ENCODE measurements at regions not wholly inside any gene's neighbourhood (a gene's known extent, or its start where the extent isn't known, plus 50 kb on each side); places are given as distances from the start of the nearest gene placed in this dataset.

DNA sequence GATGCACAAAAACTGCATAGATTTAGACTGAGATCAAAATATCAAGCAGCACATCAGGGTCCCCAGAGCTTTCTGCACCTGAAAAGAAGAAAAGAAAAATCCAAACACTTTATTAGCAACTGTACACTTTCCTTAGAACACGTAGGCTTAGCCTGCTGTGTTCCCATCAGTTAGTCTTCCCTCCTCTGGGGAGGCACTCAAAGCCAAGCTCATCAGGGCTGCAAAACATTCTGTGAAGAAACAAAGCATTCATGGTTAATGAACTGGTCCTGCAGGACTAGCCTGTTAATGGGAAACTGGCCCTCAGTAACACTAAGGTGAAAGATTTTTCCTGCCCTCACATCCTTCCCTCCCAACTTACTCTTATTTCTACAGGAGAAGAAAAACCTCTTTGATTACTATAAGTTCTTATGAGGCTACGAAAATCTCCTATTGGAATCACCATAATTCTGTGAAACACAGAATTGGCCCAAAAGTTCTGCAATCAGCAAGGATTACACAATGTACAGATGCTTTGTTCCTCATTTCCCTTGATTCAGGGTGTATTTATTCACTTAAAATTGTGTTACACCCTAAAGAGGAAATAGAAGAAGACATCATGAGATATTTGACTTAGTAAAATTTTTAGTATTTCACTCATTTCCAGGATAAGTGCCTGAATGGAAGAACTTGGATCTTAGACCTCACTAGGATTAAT lies 901.0 kb upstream of the MAP3K7 start:
- intact Hi-C loops (cut with DNase I; ENCODE audit: low total_unique reads), result no loop called here
- WGBS, 2 donors, result 75 to 77% methylated on average over 2 of the region's 2 CpGs
- TF ChIP-seq POLR2A (IDR thresholded peaks at IDR 0.05) (no peak), CTCF (IDR thresholded peaks at IDR 0.05) (no peak)
- no peak overlapping the region for H3K4me3 ChIP-seq (ENCODE audit: low read depth, poor library complexity, severe bottlenecking)
- DNase-seq (ENCODE audit: low spot score in 2 of 2), result no peak

- WGBS, 2 donors, result 89 to 90% methylated on average over 1 of the region's 1 CpG
- intact Hi-C loops (cut with DNase I; ENCODE audit: low total_unique reads), result no loop called here
- TF ChIP-seq POLR2A (IDR thresholded peaks at IDR 0.05), result no peak
- no peak for TF ChIP-seq CTCF (IDR thresholded peaks at IDR 0.05)
- no peak overlapping the region for H3K4me3 ChIP-seq (ENCODE audit: low read depth, poor library complexity, severe bottlenecking)
- no peak for DNase-seq (ENCODE audit: low spot score in 2 of 2)
These were observed 899.3 kb upstream of the MAP3K7 start for GRCh38 chr6:91486200-91486599.

DNA sequence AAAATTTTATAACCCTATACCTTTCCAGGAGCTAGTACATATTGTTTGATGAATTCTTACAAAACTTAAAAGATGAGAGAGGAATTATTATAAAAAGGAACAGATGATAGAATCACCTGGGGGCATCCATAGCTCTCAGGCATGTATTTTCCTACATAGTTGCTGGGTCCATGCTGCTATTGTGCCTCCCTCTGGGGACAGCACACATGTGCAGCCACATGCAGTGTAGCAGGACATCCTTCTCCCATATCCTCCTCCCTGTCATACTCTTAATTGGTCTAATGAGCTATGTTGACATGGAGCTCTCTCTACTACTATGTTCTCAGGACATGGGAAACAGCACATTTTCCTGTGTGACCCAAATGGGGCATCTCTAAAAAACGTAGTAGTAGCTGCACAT lies 898.2 kb upstream of the MAP3K7 start:
- TF ChIP-seq POLR2A (IDR thresholded peaks at IDR 0.05) (no peak), CTCF (IDR thresholded peaks at IDR 0.05) (no peak)
- WGBS, 2 donors, result 45 to 52% methylated on average over 1 of the region's 1 CpG
- intact Hi-C loops (cut with DNase I; ENCODE audit: low total_unique reads), result no loop called here
- no peak overlapping the region for H3K4me3 ChIP-seq (ENCODE audit: low read depth, poor library complexity, severe bottlenecking)
- DNase-seq (ENCODE audit: low spot score in 2 of 2), result no peak

DNA sequence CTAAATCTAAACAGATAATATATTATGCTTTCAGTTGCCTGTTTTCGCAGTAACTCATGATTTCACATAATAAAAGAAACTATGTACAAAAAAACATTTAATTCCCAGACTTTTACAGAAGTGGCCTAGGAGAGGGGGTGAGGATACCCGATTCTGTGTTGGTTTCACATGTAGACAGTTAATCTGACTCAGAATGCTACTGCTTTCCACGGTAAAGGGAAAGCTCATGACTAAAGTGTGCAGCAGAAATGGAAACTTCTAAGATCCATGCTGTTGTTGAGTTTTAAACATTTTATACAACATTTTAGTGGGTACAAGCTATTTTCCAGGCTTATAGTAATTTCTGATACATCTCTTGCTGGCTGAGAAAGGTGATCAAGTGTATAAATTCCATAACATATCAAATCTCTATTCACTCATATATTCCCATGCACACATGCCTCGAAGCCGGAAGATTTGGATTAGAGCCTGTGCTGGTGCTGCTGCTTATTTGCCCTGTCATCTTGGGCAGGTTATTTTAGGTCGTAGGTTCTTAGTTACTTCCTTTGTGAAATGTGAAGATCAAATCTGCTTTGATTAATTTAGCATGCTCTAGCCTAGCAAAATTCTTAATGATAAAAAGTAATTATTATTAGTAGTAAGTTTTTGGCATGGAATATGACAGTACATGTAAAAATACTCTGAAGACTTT lies 896.7 kb upstream of the MAP3K7 start:
- no peak overlapping the region for H3K4me3 ChIP-seq (ENCODE audit: low read depth, poor library complexity, severe bottlenecking)
- intact Hi-C loops (cut with DNase I; ENCODE audit: low total_unique reads), result no loop called here
- WGBS, 2 donors, result 56 to 58% methylated on average over 6 of the region's 6 CpGs
- no peak for TF ChIP-seq POLR2A (IDR thresholded peaks at IDR 0.05)
- TF ChIP-seq CTCF (IDR thresholded peaks at IDR 0.05), result no peak
- DNase-seq (ENCODE audit: low spot score in 2 of 2), result no peak

DNA sequence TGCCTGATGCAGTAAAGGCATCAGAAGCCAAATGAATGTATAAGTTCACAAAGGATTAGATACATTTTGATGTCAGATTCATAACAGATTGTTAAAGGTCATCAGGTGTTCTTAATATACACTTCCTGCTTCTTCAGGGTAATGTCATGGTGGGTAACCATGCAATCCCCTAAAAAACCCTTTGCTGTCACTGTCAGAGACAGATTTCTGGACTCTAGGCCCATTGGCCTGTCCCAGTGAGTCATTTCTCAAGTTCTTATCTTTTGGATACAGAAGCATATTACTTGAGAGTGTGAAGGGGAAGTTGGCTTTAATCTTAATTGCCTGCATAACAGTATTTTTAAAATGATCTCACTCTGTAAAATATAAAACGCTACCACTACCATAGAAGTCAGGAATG lies 895.6 kb upstream of the MAP3K7 start:
- 26 to 34% methylated on average over 1 of the region's 1 CpG for WGBS, 2 donors
- no peak overlapping the region for H3K4me3 ChIP-seq (ENCODE audit: low read depth, poor library complexity, severe bottlenecking)
- TF ChIP-seq CTCF (IDR thresholded peaks at IDR 0.05), result no peak
- TF ChIP-seq POLR2A (IDR thresholded peaks at IDR 0.05), result no peak
- intact Hi-C loops (cut with DNase I; ENCODE audit: low total_unique reads), result no loop called here
- DNase-seq (ENCODE audit: low spot score in 2 of 2), result no peak
